ENCODE measurements at regions not wholly inside any gene's neighbourhood (a gene's known extent, or its start where the extent isn't known, plus 50 kb on each side); places are given as distances from the start of the nearest gene placed in this dataset.

DNA sequence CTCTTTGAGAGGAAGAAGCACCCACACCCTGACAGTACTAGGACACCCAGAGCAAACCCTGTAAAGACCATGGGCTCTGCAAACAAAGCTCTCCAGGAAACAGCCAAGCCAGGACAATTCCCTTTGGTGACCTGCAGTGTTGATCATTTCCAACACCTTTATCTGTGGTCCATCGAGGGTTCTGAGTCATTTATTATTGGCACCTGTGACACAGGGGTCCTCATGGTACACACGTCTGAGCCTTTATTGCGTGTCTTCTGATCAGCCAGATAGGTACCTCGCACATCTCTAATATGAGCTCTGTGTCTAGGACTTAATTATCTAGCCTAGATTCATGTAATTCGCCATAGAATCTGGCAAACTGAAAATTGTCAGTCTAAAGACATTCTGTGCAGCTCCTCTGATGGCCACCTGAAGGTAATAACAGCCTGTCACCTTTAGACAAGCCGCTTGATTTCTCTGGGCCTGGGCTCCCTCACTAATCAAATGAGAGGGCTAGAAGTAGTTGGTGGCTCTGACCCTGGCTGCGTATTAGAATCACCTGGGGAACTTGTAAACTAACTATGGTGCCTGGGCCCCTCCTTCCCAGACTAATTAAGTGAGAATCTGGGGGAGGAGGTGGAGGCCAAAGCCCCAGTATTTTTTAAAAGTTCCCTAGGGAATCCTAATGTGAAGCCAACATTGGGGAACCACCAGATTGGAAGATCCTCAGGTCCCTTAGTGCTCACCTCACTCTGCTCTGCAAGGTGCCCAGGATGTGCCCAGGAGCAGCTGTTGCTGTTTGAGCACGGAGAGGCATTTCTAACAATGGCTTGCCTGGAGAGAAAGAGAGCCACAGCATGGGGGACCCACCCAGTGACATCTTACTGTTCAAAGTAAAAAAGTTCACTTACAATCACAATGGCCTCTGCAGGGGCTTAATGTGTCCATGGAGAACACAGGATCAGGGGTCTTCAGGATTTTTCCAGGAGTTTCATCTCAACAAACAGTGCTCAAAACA is 122.0 kb upstream of the ARID1B start:
- no peaks in the 10 kb centered on the region for H3K4me1 ChIP-seq (ENCODE audit: control insufficient read depth in 1 of 2, insufficient read depth in 2 of 2, low read length in 2 of 2)
- ChIA-PET CTCF (no interaction called here), RAD21 (ENCODE audit: low non-redundant PET in 1 of 2, low total read pairs in 2 of 2, uncharacterized antibody in 2 of 2, unreplicated experiment in 2 of 2) (no interaction called here), POLR2A (no interaction called here)
- H3K27ac ChIP-seq (ENCODE audit: low read depth, low read length): no peak overlapping the region
- no peaks in the 10 kb centered on the region for H3K9me2 ChIP-seq (ENCODE audit: insufficient read depth)
- no peaks in the 10 kb centered on the region for H3K79me2 ChIP-seq (ENCODE audit: insufficient read depth, low read length)
- no peaks in the 10 kb centered on the region for H3K36me3 ChIP-seq (ENCODE audit: control insufficient read depth in 1 of 2, insufficient read depth in 2 of 2, low read length in 2 of 2)
- no peaks in the 10 kb centered on the region for H3K9me3 ChIP-seq (ENCODE audit: control insufficient read depth in 1 of 2, insufficient read depth in 1 of 2, low read depth in 1 of 2, low read length in 2 of 2)
- no peak overlapping the region for H3K4me2 ChIP-seq (ENCODE audit: low read length)
- ATAC-seq: no peak
- H2AFZ ChIP-seq (ENCODE audit: low read depth, low read length, poor library complexity, severe bottlenecking): no peak overlapping the region
- no peaks in the 10 kb centered on the region for H4K20me1 ChIP-seq (ENCODE audit: insufficient read depth)
- no peaks in the 10 kb centered on the region for H3K27me3 ChIP-seq (ENCODE audit: insufficient read depth, low read length)
- H3K9ac ChIP-seq (ENCODE audit: low read length): no peak overlapping the region
- BruUV-seq (replicated peaks): no TSS peak
- H3K4me3 ChIP-seq (replicated peaks in 1 of 2; ENCODE audit: low read depth in 1 of 2, low read length in 2 of 2): no peak overlapping the region
- TF ChIP-seq FOSL1 (IDR thresholded peaks at IDR 0.05; ENCODE audit: low read depth): no peak
- TF ChIP-seq SIN3A (IDR thresholded peaks at IDR 0.05; ENCODE audit: low read depth): no peak
- TF ChIP-seq ZNF274 (IDR thresholded peaks at IDR 0.05; ENCODE audit: low read depth, low read length): no peak
- no peak for TF ChIP-seq RAD21 (IDR thresholded peaks at IDR 0.05; ENCODE audit: low read depth)
- no peak for TF ChIP-seq ZFX (IDR thresholded peaks at IDR 0.05)
- no peak for TF ChIP-seq CEBPB (IDR thresholded peaks at IDR 0.05; ENCODE audit: low read depth)
- TF ChIP-seq EZH2phosphoT487 (IDR thresholded peaks at IDR 0.05; ENCODE audit: borderline replicate concordance): no peak
- TF ChIP-seq JUND (IDR thresholded peaks at IDR 0.05): no peak
- no peak for TF ChIP-seq ATF3 (IDR thresholded peaks at IDR 0.05)
- no peak for TF ChIP-seq CBX3 (IDR thresholded peaks at IDR 0.05; ENCODE audit: low read depth)
- no peak for TF ChIP-seq YY1 (IDR thresholded peaks at IDR 0.05; ENCODE audit: extremely low read depth, insufficient replicate concordance, low read depth, low read length)
- TF ChIP-seq SRF (IDR thresholded peaks at IDR 0.05; ENCODE audit: low read depth): no peak
- intact Hi-C loops (cut with micrococcal nuclease): no loop called here
- DNase-seq (ENCODE audit: low read depth, low spot score): no peak
